NCI-H1436 treated with DMSO at 0.1 percent for 48 hours (cell line): ENCODE measurements at regions not wholly inside any gene's neighbourhood (a gene's known extent, or its start where the extent isn't known, plus 50 kb on each side); places are given as distances from the start of the nearest gene placed in this dataset.
"Not testable (repeated sequence)": the region's sequence is repeated elsewhere in the genome, so short reads cannot be mapped to it uniquely, and the experiment has no call there.

Experiments used
- DNase-seq: peaks from one replicate; lab custom pipeline; 2025; lab: John Stamatoyannopoulos, UW

DNA sequence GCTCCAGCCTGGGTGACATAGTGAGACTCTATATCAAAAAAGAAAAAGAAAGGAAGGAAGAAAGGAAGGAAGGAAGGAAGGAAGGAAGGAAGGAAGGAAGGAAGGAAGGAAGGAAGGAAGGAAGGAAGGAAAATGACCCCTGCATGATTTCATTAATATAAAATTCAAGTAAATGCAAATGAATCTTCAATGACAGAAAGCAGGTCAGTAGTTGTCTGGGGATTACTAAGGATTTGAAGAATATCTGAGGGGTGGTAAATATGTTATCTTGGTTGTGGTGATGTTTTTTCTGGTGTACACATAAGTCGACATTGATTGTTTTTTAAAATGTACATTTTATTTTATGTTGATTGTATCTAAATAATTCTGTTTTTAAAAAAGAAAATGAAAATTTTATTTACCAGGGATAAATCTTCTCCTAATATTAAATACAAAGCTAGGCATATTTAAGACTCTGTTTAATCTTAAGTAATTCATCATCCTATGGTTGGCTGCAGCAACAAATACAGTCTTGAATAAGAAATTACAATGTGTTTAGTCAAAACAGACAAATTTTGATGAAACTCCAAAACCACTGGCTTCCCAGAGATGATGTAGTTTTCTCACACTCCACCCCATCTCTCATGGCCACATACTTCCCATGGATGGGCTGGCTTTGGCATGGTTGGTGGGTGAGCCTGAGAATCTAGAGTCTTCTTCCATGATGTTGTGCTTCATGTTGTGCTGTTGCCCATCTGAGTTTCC, 314.7 kb upstream of the REG3G start:
- no peak for DNase-seq

DNA sequence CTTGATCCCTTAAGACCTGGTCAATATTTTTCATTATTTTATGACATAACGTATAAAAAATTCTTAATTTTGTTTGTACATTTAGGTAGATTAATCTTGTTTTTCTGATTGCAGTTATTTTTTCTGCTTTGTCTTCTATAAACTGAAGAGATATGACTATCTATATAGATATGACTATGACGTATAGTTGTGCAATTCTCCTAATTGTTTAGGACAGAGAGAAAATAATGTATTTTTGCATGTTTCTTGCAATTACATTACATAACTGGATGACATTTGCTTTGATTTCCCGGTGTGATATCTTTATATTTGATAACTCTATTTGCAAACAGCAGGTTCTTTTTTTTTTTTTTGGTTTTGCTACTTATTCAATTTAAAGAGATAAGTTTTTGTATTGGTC, 310.2 kb upstream of the REG3G start:
- no peak for DNase-seq

DNA sequence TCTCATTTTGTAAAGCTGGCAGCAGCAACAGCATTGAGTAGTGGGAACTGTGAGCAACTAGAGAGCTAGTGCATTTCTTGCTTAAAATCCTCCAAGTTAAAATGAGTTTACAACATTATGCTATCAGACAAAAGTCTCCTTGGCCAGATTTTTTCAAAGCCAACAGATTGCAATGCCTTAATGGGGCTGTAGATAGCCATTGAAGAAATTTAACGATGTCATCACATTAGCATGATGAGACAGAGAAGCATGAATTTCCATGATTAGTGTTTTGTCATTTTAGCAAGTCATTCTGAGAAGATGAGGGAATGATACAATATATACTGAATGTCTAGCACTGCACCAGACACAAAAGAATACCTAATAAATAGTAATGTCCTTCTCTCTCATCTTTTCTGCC, 307.5 kb upstream of the REG3G start:
- no peak for DNase-seq

DNA sequence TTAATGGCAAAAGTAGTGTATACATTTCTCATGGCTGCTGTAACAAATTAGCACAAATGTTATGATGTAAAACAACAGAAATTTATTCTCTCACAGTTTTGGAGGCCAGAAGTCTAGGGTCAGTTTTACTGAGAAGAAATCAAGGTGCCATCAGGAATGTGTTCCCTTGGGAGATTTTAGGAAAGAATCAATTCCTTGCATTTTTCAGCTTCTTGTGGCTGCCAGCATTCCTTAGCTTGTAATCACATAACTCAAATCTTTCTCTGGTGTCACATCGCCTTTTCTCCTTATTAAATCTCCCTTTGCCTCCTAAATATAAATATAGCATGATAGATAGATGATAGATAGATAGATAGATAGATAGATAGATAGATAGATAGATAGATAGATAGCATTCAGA, 307.0 kb upstream of the REG3G start:
- DNase-seq = no peak

DNA sequence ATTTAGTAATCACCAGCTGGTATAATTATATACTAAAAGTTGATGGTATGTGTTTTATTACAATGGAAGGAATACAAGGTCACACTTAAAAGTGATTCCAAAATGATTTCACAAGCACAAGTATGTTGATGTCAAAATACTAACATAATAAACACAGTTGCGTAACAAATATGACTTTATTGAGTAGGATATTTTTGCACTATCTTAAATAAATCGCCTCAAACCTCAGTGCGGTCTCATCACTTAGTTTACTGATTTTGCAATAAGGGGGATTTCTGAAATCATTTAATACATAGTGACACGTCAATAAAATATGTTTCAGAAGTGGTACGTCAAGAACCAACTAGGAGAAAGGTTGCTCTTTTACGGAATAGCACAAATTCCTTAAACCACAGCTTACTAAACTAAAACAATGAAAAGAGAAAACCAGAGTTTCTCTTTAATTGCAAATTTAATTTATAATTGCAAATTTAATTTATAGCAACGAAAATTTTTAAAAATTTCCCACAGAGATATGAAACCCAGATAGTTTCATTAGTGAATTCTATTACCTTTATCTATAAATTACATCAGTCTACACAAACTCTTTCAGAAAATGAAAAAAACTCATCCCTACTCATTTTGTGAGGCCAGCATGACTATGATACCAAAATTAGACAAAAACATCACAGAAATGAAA, 304.0 kb upstream of the REG3G start:
- DNase-seq = no peak

DNA sequence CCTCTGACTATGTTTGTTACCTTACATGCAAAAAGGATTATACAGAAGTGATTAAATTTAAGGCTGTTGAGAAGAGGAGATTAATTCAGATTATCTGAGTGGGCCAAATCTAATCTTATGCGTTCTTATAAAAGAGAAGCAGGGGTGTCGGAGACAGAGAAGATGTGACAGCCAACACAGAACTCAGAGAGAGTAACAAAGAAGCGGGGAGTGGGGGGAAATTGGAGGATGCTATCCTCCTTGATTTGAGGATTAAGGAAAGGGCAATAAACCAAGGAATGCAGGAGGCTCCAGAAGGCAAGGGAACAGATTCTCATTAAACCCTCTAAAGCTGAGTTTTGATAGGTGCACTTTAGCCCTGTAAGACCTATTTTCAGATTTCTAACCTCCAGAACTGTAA, 291.3 kb upstream of the REG3G start:
- no peak for DNase-seq

DNA sequence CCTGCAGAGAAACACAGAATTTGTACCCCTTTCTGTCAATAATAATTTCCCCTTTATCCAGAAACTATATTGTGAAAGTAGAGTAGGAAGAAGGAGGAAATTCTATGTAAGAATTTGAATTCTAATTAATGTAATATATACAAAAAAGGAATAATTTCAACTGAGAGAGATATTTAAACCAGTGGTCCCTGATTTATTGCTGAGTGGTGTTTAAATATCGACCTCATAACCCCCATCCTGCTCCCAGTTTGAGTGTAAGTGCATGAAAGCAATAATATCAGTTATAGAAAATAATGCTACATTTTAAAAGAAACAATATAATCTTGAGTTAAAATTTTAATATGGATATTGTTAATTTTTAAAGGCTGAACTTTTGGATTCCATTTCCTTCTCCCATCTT, 286.2 kb upstream of the REG3G start:
- DNase-seq = no peak

DNA sequence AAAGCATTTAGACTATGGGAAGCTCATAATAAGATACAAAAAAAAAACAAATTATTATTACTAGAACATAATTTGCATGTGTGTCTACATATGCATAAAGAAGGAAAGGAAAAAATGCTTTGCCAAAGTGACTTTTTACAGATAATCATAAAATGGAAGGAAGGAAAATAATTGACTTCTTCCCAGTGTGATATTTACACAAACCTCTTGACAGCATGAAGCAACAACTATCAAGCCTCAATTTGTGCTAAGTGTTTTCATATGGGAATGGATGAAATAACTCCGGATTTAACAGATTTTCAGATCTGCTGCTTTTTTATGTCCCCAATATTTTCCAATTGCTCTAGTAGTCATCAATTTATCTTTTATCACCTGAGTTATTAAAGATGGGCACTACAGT, 275.9 kb upstream of the REG3G start:
- DNase-seq = no peak

DNA sequence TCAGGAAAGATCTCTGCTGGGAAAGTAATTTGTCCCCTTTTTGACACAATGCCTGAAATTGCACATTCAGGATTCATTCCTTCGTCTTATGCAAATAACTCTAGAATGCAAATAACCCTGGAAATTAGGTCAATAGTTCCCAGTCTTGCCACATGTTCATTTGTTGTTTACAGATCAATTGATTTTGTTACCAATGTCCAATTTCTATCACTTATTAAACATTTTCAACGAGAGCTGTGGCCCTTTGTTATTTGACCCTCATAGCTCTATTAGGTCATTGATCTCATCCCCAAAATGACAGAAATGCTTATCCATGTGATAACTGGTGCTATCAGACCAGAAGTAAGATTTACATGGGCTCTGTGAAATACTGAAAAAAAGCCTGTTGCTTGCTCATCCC, 275.3 kb upstream of the REG3G start:
- DNase-seq = no peak

DNA sequence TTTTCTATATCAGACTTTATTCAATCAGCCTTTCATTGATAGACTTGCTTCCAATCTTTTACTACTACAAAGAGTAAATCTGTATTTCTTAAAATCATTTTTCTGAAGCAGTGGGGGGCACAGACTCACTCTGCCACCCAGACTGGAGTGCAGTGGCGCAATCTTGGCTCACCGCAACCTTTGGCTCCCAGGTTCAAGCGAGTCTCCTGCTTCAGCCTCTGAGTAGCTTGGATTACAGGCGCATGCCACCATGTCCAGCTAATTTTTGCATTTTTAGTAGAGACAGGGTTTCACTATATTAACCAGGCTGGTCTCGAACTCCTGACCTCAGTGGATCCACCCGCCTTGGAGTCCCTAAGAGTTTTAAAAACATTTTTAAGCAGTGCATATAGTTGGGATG, 270.6 kb upstream of the REG3G start:
- DNase-seq = no peak

DNA sequence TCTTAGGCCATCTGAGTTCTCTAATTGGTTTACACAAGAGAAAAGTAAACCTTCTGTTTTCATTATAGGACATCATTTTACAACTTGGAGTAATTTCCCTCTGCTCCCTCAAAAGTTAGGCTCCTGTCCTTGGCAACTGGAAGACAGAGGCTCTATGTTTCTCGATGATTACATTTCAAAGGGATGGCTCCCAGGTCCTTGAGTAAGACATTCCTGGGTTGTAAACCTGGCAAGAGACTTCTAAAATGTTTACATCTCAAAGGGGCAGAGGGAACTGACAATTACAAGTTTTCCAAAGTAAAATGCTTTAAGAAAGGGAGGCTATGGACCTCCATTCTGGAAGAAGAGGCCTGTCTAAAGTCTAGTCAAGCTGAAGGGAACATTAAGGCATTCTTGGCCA, 268.3 kb upstream of the REG3G start:
- no peak for DNase-seq

DNA sequence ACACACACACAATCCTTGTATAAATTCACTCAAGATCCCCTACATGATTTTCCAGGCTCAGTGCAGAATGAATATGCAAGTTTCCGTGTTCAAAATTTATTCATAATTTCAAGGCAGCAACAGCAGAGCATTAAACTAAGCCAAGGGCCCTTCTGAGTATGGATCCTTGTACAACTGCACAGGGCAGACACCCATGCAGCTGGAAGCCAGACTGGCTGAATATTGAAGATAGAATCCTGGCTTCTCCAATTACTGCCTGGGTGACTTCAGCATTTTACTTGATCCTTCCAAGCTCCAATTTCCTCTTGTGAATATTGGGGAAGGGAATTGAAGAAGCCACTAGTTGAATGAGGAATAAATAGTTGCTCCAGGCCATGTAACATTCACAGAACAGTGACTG, 267.9 kb upstream of the REG3G start:
- no peak for DNase-seq

DNA sequence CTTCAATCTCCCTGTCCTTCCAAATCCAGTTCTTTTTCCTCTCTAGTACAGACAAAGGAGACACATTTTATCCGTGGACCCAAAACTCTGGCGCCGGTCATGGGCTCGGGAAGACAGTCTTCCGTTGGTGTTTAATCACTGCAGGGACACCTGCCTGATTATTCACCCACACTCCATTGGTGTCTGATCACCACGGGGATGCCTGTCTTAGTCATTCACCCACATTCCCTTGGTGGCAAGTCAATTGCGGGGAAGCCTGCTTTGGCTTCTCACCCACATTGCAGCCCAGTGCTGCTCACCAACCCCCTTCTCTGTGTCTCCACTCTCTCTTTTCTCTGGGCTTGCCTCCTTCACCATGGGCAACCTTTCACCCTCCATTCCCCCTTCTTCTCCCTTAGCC, 266.7 kb upstream of the REG3G start:
- DNase-seq = not testable (repeated sequence)

DNA sequence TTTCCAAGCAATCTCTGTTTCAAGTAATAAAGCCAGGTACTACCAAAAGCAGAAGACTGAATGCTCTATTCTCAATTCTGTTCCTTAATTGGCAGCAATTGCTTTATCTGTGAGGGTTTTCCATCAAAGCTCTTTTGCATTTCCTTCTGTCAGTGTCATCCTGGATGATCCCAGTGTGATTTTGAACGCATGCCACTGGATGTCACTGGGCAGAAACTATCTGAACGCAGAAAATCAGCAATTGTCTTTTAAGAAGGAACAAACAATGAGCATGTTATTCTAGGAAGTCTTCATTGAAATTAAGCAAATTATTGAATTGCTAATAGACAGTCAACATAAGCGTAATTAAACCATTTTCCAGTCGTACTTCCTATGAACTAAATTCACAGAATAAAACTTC, 259.0 kb upstream of the REG3G start:
- no peak for DNase-seq

DNA sequence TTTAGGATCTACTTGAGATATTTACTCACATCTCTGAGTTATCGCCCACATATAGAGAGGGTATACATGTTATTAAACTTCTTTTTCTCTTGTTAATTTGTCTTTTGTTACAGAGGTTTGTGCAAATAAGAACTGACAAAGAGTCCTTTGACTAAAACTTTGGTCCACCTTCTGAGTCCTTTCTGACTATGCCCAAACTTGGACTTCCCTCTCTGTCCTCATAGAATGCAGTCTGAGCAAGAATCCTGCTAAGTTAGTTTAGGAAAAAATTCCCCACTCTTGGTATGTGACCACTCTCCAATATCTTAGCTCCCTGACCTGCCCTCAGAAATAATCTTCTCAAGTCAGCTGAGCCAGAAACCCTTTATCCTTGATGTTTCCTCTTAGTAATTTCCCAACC, 257.5 kb upstream of the REG3G start:
- no peak for DNase-seq

DNA sequence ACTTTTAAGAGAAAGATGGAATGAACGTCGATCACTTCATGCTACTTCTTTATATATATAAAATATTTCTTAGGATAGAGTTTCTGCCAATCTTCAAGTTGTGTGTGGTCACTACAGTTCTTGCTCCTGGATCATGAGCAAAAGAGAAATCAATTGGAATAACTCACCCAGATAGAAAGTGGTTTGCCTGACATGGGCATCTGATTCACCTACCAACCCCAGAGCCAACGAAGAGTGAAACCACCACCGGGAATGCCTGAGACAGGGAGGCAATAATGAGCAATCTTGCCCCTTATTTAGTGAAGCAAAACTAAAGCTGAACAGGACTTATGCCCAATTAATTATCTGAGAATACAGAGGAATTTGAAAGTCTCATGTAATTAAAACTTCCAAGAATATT, 250.2 kb upstream of the REG3G start:
- DNase-seq = no peak

DNA sequence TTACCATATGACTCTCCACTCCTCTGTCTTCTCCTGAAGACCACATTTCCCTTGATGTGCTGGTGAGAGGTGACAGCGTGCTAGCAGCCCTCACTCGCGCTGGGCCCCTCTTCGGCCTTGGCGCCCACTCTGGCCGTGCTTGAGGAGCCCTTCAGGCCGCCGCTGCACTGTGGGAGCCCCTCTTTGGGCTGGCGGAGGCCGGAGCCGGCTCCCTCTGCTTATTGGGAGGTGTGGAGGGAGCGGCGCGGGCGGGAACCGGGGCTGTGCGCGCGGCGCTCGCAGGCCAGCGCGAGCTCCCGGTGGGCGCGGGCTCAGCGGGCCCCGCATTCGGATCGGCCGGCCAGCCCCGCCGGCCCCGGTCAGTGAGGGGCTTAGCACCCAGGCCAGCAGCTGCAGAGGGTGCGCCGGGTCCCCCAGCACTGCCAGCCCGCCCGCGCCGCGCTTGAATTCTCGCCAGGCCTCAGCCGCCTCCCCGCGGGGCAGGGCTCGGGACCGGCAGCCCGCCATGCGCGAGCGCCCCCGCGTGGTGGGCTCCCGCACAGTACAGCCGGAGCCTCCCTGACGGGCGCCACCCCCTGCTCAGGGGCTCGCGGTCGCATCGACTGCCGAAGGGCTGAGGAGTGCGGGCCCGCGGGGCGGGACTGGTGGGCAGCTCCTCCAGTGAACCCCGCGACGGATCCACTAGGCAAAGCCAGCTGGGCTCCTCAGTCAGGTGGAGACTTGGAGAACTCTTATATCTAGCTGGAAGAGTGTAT, 246.6 kb upstream of the REG3G start:
- no peak for DNase-seq

DNA sequence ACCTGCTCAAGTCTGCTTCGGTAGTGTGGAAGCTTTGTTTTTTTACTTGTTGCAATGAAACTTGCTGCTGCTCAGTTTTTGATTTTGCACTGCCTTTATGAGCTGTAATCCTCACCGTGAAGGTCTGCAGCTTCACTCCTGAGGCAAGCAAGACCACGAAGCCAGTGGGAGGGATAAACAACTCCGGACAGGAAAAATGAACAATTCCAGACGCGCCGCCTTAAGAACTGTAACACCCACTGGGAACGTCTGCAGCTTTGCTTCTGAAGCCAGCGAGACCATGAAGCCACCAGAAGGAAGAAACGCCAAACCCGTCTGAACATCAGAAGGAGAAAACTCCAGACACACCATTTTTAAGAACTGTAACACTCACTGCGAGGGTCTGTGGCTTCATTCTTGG, 245.7 kb upstream of the REG3G start:
- no peak for DNase-seq

DNA sequence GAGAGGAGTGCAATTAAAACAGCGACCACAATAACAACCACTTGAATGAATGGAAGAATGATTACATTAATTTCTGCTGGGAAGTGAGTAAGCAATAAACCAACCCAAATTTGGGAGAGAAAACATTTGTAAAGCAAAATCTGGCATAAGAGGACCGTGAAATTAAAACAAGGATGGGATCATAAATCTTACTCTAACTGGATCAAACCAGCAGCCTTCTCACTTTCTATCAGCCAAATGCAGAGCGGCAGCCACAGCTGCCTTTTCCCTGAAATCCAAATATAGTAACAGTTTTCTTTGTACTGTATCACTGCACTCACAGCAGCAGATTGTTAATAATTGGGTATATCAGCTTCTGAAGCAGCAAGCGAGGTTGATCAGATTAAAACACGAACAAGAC, 245.2 kb upstream of the REG3G start:
- no peak for DNase-seq

DNA sequence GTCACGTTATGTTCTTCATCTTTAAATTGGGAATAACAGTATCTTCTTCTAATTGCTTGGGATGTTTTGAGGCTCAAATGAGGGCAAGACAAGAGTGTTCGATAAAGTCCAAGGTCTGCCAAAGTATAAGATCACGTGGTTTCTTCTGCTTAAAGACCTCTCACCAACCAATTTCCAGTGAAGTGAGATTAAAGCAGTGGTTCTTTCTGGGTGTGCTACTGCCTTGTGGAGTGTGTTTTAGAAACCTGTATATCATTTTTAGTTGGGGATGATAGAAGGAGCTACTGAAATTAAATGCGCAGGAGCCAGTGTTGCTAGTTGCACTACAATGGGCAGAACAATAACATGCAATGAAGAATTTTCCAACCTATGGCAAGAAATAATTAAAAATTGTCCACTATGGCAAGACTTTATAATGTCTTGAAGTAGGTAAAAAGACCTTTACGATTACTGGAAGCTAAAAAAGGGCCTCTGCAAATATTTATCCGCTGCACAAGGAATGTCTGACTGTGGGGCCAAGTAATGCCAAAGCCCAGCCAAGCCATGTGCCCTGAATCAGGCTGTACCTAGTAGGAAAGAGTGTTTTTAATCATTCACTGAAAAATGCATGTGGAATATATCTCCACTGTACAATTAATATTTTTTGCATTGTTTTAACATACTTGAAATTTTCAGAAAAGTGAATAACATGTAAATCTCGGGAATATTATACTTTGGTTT, 244.5 kb upstream of the REG3G start:
- no peak for DNase-seq

DNA sequence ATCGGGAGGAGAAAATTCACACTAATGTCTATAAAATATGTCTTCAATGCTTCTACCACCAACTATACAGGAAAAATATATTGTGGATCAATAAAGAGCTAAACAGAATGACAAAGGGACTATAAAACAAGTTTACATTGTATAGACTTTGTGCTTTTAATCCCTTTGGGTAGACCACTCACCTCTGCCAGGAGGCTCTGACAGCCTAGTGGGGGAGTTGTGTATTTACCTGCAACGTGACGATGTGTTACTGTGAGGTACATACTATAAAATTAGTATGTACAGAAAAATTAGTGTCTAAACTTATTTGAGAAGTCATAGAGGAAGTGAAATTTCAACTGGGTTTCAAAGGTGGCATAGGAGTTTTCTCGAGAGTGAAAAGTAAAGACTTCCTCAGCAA, 243.3 kb upstream of the REG3G start:
- DNase-seq = no peak

DNA sequence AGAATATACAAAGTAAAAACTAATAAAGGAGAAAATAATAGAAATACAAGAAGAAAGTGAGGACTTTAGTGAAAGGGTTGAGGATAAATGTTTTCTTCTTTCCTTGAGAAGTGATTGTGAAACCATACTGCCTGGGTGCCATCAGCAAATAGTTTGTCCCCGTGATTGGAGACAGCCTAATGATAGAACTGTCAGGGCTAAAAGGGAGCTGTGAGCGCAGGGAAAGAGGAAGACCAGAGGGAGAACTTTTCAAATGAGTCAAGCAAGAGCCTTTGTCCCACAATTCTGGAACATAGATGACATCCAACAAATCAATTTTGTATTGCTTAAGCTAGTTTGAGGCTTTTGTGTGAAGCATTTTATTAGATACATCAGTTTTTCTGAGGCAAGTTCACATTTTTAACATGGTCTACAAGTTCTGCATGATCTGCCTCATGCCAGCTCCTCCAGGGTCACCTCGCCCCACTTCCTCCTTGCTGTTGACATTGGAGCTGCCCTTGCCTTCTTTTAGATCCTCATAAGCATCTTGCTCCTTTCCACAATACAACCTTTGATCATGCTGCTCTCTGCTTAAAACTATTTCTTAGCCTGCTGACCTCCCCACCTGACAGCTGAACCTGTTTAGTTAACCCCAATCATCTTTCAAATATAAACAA, 213.4 kb upstream of the REG3G start:
- no peak for DNase-seq
